ENCODE measurements at regions not wholly inside any gene's neighbourhood (a gene's known extent, or its start where the extent isn't known, plus 50 kb on each side); places are given as distances from the start of the nearest gene placed in this dataset.
"Not testable (repeated sequence)": the region's sequence is repeated elsewhere in the genome, so short reads cannot be mapped to it uniquely, and the experiment has no call there.

DNA sequence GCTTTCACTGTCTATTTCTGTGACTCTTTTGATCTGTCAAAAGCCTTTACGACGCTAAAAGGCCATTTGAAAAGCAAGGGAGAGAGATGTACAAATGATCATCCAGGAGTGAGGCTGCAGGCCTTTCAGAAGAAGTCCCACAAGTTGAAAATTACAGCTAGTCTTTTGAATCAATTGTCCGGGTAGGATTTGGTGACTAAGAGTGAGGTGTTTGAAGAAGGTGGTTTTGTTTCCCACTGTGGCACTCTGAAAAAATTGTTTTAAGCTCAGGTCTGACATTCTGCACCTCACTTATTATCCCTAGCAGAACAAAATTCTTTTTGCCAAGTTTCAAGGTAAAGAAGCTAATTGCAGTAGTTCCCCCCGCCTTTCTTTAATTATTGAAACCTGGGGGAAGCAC lies 50.8 kb upstream of the TMEM108 start:
- H3K36me3 Mint-ChIP-seq (ENCODE audit: insufficient read depth), result no peaks in the 10 kb centered on the region
- ATAC-seq (no peak), DNase-seq (no peak)
- H3K4me3 Mint-ChIP-seq, result no peak overlapping the region
- no peaks in the 10 kb centered on the region for H3K4me1 Mint-ChIP-seq (ENCODE audit: low read depth)
- H3K9me3 Mint-ChIP-seq, result no peaks in the 10 kb centered on the region
- H3K27me3 Mint-ChIP-seq (ENCODE audit: low read depth), result peaks cover 4% of the 10 kb centered on the region

DNA sequence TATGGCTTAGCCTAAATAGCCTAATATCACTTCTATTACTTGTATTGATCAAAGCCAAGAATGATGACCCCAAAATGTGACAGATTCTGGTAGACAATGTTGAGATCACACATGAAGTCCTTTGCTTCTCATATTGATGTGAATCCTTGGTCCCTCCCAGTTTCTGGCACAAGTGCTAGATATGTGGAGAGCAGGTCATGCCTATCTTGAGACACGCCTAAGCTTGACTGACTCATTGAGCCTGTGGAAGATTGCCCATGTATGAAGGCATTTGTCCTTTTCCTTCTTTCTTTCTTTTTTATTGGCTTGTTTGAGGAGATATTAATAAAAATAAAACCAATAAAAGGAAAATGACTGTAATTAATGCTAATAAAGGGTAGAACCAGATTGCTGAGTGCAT lies 54.0 kb upstream of the TMEM108 start:
- Mint-ChIP-seq H3K4me1 (ENCODE audit: low read depth) (no peaks in the 10 kb centered on the region), H3K4me3 (no peak overlapping the region), H3K9me3 (peaks cover 18% of the 10 kb centered on the region), H3K36me3 (ENCODE audit: insufficient read depth) (no peaks in the 10 kb centered on the region), H3K27me3 (ENCODE audit: low read depth) (peaks cover 2% of the 10 kb centered on the region)
- DNase-seq (no peak), ATAC-seq (no peak)

DNA sequence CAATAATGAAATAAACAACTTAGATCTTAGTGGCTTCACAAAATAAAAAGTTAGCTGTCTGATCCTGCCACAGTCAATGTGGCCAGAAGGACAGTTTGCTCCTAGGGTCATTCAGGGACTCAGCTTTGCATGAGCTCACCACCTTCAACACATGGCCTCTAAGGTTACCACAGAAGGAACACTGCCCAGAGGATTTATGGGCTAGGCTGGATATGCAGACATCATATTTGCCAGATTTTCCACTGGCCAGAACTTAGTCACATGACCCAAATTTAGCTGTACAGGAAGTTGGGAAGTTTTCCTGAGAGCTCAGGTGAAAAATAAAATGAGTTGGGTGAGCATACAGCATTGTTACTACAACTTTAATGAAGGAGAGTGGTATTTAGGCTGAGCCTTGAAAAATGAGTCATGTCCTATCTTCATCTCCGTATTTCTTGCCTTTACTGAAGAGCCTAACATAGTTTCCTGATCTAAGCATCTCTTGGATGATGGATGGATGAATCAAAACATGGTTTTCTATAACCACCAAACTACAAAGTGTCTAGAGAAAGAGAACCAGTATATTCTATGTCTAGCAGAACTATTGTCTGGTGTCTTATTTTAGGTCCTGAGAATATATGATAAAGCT lies 54.9 kb upstream of the TMEM108 start:
- DNase-seq, result no peak
- Mint-ChIP-seq H3K9me3 (peaks cover 18% of the 10 kb centered on the region), H3K4me1 (ENCODE audit: low read depth) (no peaks in the 10 kb centered on the region), H3K4me3 (no peak overlapping the region), H3K27me3 (ENCODE audit: low read depth) (peaks cover 2% of the 10 kb centered on the region), H3K36me3 (ENCODE audit: insufficient read depth) (no peaks in the 10 kb centered on the region)
- ATAC-seq, result no peak

DNA sequence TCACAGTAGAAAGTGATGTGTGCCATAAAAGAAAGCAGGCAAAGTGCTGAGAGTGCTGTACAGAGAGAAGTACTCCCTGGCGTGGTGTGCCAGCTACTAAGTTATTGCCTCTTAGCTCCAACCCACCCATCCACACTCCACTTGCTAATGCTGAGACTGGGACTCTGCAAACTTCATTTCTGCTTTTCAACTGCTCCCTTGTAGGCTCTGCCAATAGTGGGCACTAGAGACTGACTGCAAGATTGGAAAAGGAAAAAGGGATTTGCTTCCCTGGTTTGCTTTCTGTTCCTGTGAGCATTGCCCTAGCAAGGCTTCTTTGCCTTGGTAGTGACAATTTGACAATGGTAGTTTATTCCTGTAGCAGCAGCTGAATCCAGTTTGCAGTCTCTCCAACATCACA lies 56.5 kb upstream of the TMEM108 start:
- peaks cover 18% of the 10 kb centered on the region for H3K9me3 Mint-ChIP-seq
- H3K4me3 Mint-ChIP-seq, result no peak overlapping the region

DNA sequence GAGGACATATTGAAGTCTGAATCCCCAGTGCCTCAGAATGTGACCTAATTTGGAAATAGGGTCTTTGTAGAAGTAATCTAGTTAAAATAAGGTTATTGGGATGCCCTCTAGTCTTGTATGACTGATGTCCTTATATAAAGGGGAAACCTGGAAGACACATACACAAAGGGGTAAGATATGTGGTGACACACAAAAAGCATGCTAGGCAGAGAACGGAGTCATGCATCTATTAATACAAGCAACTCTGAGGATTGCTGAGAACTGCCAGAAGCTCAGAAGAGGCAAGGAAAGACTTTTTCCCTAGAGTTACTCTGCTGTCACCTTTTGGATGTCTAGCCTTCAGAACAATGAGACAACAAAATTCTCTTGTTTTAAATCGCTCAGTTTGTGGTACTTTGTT lies 58.1 kb upstream of the TMEM108 start:
- ATAC-seq (no peak), DNase-seq (no peak)
- no peaks in the 10 kb centered on the region for H3K4me1 Mint-ChIP-seq (ENCODE audit: low read depth)
- peaks cover 18% of the 10 kb centered on the region for H3K9me3 Mint-ChIP-seq
- H3K27me3 Mint-ChIP-seq (ENCODE audit: low read depth), result no peaks in the 10 kb centered on the region
- H3K36me3 Mint-ChIP-seq (ENCODE audit: insufficient read depth), result no peaks in the 10 kb centered on the region
- no peak overlapping the region for H3K4me3 Mint-ChIP-seq

More for the DNA sequence above, 56.5 kb upstream of the TMEM108 start:
- ATAC-seq (no peak), DNase-seq (no peak)
- no peaks in the 10 kb centered on the region for H3K4me1 Mint-ChIP-seq (ENCODE audit: low read depth)
- H3K27me3 Mint-ChIP-seq (ENCODE audit: low read depth), result peaks cover 2% of the 10 kb centered on the region
- no peaks in the 10 kb centered on the region for H3K36me3 Mint-ChIP-seq (ENCODE audit: insufficient read depth)

DNA sequence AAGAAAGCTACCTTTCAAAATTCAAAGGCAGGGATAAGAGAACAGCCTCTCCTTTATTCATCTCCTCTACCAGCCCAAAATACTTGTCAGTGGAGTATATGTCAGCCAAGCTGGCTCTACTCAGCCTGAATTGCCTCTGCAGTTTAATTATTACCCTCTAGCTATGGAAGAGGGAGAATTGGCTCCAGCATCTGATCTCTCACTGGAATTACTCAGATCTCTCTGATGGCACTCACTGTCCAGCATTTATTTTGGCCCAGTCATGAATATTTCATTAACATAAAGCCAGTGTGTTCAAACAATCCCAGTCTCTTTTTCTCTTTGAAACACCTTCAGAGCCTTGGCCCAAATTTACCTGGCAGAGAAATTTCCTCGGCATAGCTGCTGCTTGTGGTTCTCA lies 58.6 kb upstream of the TMEM108 start:
- Mint-ChIP-seq H3K4me3 (no peak overlapping the region), H3K9me3 (peaks cover 18% of the 10 kb centered on the region), H3K36me3 (ENCODE audit: insufficient read depth) (no peaks in the 10 kb centered on the region), H3K27me3 (ENCODE audit: low read depth) (no peaks in the 10 kb centered on the region), H3K4me1 (ENCODE audit: low read depth) (no peaks in the 10 kb centered on the region)
- ATAC-seq (no peak), DNase-seq (no peak)

DNA sequence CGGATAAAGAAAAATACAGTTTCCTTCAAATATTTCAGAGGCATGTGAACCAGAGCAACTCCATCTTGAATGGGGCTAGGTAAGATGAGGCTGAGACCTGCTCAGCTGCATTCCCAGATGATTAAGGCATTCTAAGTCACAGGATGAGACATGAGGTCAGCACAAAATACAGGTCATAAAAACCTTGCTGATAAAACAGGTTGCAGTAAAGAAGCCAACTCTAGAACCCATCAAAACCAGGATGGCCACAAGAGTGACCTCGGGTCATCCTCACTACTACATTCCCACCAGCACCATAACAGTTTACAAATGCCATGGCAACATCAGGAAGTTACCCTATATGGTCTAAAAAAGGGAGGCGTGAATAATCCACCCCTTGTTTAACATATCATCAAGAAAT lies 59.2 kb upstream of the TMEM108 start:
- not testable (repeated sequence) for ATAC-seq; H3K36me3 Mint-ChIP-seq (ENCODE audit: insufficient read depth); DNase-seq; H3K4me1 Mint-ChIP-seq (ENCODE audit: low read depth); H3K27me3 Mint-ChIP-seq (ENCODE audit: low read depth); H3K4me3 Mint-ChIP-seq
- H3K9me3 Mint-ChIP-seq, result peaks cover 18% of the 10 kb centered on the region

DNA sequence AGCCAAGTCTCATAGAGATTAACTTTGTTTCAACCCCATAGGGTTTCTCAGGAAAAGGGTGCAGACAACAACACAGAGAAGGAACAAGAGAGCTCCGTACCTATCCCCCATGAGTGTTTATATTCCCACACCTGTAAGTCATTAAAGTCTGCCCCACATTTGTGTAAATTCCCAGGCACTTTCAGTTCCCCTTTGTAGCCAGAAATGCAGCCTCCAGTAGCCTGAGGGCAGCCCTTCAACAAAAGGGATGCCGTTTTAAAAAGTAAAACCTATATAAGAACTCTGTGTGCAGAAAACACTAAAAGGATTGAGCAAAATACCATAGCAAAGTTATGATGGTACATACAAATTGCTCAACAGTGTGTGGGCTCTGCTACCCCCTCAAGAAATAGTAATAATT lies 59.7 kb upstream of the TMEM108 start:
- ATAC-seq, result no peak
- Mint-ChIP-seq H3K27me3 (ENCODE audit: low read depth) (no peaks in the 10 kb centered on the region), H3K4me1 (ENCODE audit: low read depth) (no peaks in the 10 kb centered on the region), H3K4me3 (no peak overlapping the region), H3K9me3 (peaks cover 18% of the 10 kb centered on the region), H3K36me3 (ENCODE audit: insufficient read depth) (no peaks in the 10 kb centered on the region)
- no peak for DNase-seq

DNA sequence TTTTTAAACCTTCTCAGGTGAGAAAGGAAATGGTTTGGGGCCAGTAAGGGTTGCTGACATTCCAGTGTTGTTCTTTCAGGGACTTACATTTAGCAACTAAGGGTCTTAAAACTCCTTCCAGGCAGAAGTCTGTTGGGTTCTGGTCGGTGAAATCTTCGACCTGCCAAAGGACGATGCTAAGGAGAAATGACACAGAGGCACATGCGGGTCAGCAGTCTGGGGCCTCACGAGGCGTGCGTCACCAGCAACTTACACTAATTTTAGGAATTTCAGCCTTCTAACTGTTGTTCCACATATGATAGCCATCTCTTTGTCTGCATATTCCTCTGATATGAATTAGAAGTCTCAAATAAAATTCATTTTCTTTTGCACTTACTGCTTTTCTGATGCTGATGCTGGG lies 64.1 kb upstream of the TMEM108 start:
- H3K27me3 Mint-ChIP-seq (ENCODE audit: low read depth), result no peaks in the 10 kb centered on the region
- no peak for DNase-seq
- H3K4me3 Mint-ChIP-seq, result no peak overlapping the region
- ATAC-seq, result no peak
- no peaks in the 10 kb centered on the region for H3K36me3 Mint-ChIP-seq (ENCODE audit: insufficient read depth)
- no peaks in the 10 kb centered on the region for H3K9me3 Mint-ChIP-seq
- no peaks in the 10 kb centered on the region for H3K4me1 Mint-ChIP-seq (ENCODE audit: low read depth)

DNA sequence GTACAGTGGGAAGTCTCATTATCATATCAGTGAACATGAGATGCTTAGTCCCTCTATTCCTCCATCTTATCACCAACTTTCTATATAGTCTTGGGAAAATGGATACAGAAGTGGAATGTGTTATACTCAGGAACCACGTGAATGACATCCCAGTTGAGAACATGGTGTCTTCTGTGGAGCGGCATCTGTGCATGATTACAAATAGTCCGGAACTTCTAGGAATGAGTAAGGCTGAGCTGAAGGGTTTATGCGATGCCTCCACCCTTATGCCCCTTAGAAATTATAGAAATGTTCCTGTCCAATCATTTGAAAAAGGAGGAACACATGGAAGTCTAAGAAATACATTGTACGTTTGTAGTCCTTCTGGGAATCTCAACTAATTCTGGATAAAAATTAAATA lies 64.8 kb upstream of the TMEM108 start:
- H3K4me1 Mint-ChIP-seq (ENCODE audit: low read depth), result no peaks in the 10 kb centered on the region
- H3K4me3 Mint-ChIP-seq, result no peak overlapping the region
- no peaks in the 10 kb centered on the region for H3K27me3 Mint-ChIP-seq (ENCODE audit: low read depth)
- DNase-seq (no peak), ATAC-seq (no peak)
- no peaks in the 10 kb centered on the region for H3K36me3 Mint-ChIP-seq (ENCODE audit: insufficient read depth)
- H3K9me3 Mint-ChIP-seq, result no peaks in the 10 kb centered on the region

DNA sequence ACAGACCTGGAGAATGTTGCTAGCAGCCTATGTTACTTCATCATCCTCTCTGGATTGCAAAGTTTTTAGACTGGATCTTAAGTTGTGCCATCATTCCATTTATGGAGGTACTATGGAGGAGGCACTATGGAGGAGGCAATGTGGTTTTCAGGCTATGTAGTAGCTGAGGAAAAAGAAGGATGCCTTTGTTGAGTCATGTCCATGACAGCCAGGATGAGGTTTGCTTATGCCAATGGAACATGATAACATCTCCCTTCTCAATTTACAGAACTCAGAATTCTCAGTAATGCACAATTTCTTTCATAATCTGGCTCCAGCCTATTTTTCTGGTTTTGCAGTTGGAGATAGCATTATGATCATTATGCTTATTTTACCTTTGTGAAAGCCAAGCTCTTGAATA lies 65.9 kb upstream of the TMEM108 start:
- no peak for DNase-seq
- ATAC-seq, result no peak
- no peaks in the 10 kb centered on the region for H3K36me3 Mint-ChIP-seq (ENCODE audit: insufficient read depth)
- H3K4me1 Mint-ChIP-seq (ENCODE audit: low read depth), result no peaks in the 10 kb centered on the region
- peaks cover 1% of the 10 kb centered on the region for H3K27me3 Mint-ChIP-seq (ENCODE audit: low read depth)
- no peaks in the 10 kb centered on the region for H3K9me3 Mint-ChIP-seq
- no peak overlapping the region for H3K4me3 Mint-ChIP-seq

DNA sequence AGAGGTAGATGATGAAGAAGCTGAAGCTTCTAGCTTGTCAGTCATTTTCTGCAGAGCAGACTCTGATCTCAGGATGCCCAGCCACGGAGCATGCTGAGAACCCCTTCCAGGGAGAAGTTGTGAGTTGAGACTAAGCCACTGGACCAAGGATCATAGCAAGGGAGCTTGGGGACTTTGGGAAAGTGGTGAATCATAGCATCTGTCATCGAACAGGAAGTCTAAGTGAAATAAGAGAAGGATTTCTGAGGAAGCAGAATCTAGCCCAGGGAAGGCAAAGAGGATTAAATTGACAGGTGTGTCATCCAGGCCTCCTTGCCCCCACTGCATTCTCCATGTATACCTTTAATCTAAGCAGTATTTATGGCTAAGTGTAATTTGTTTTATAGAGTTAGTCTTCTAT lies 71.8 kb upstream of the TMEM108 start:
- H3K36me3 Mint-ChIP-seq (ENCODE audit: insufficient read depth), result no peaks in the 10 kb centered on the region
- ATAC-seq (no peak), DNase-seq (no peak)
- no peaks in the 10 kb centered on the region for H3K4me1 Mint-ChIP-seq (ENCODE audit: low read depth)
- H3K4me3 Mint-ChIP-seq, result no peak overlapping the region
- H3K27me3 Mint-ChIP-seq (ENCODE audit: low read depth), result peaks cover 1% of the 10 kb centered on the region
- H3K9me3 Mint-ChIP-seq, result no peaks in the 10 kb centered on the region

DNA sequence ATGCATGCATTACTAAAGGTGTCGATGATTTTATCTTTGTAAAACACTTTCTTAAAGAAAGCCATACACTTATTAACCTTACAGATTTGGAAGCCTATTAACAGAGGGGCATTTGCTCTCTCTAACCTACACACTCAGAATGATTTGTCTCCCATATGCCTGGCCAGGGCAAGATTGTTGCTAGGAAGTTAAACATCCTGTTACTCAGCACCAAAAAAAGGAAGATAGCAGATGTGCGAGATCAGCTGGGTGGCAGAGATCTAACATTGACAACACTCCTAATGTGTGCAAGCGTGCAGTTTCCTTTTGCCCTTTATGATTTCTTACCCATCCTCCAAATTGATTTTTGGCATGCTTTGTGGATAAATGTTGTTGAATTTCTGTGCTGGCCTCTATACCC lies 73.9 kb upstream of the TMEM108 start:
- Mint-ChIP-seq H3K4me1 (ENCODE audit: low read depth) (no peaks in the 10 kb centered on the region), H3K9me3 (no peaks in the 10 kb centered on the region), H3K27me3 (ENCODE audit: low read depth) (peaks cover 5% of the 10 kb centered on the region), H3K4me3 (no peak overlapping the region), H3K36me3 (ENCODE audit: insufficient read depth) (no peaks in the 10 kb centered on the region)
- DNase-seq (no peak), ATAC-seq (no peak)

DNA sequence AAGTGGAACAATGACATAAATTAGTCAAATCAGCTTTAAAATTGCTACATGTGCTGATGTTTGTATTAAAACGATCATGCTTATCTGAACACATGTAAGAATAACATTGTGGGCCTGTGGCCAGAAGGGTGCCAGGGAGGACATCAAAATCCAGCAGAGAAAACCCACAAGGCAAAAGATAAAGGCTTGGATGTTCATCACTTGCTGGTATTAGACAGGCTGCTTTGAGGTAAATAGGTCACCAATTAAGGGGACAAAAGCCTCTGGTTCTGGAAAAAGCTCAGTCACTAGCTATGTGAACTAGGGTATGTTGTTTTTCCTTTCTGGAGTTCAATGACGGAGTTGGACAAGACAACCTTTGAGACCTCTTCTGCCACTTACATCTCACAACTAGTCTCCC lies 74.4 kb upstream of the TMEM108 start:
- Mint-ChIP-seq H3K4me3 (no peak overlapping the region), H3K36me3 (ENCODE audit: insufficient read depth) (no peaks in the 10 kb centered on the region)

DNA sequence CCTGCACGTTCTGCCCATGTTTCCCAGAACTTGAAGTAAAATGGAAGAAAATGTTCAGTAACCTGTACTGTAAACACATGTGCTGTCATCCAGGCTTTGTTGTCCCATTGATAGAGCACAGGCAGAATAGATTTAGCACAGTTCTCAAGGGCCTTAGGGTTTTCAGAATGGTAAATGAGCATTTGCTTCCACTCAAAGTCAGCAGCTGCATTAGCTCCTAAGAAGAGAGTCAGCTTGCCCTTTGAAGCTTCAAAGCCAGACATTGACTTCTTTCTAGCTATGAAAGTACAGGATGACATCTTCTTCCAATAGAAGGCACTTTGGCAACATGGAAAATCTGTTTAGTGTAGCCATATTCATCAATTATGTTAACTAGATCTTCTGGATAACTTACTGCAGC lies 76.2 kb upstream of the TMEM108 start:
- peaks cover 5% of the 10 kb centered on the region for H3K27me3 Mint-ChIP-seq (ENCODE audit: low read depth)
- ATAC-seq (no peak), DNase-seq (no peak)
- no peaks in the 10 kb centered on the region for H3K9me3 Mint-ChIP-seq
- H3K4me3 Mint-ChIP-seq, result no peak overlapping the region
- H3K36me3 Mint-ChIP-seq (ENCODE audit: insufficient read depth), result no peaks in the 10 kb centered on the region
- H3K4me1 Mint-ChIP-seq (ENCODE audit: low read depth), result no peaks in the 10 kb centered on the region

More for the DNA sequence above, 74.4 kb upstream of the TMEM108 start:
- ATAC-seq, result no peak
- no peak for DNase-seq
- Mint-ChIP-seq H3K9me3 (no peaks in the 10 kb centered on the region), H3K4me1 (ENCODE audit: low read depth) (no peaks in the 10 kb centered on the region), H3K27me3 (ENCODE audit: low read depth) (peaks cover 5% of the 10 kb centered on the region)

DNA sequence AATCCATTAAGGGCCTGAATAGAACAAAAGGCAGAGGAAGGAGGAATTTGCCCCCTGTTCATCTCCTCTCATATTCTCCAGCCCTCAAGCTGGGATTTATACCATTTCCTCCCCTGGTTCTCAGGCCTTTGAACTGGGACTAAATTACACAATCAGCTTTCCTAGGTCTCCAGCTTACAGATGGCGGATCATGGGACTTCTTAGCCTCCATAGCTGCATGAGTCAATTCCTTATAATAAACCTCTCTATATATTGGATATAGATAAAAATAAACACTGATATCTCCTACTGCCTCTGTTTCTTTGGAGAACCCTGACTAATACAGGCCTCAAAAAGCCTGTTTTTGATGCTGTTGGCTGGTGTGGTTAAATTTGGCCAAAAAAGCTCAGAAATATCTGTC lies 84.5 kb upstream of the TMEM108 start:
- Mint-ChIP-seq H3K4me3 (no peak overlapping the region), H3K9me3 (no peaks in the 10 kb centered on the region), H3K36me3 (ENCODE audit: insufficient read depth) (no peaks in the 10 kb centered on the region), H3K4me1 (ENCODE audit: low read depth) (no peaks in the 10 kb centered on the region), H3K27me3 (ENCODE audit: low read depth) (peaks cover 6% of the 10 kb centered on the region)
- no peak for ATAC-seq
- DNase-seq, result no peak
